ENCODE measurements at regions not wholly inside any gene's neighbourhood (a gene's known extent, or its start where the extent isn't known, plus 50 kb on each side); places are given as distances from the start of the nearest gene placed in this dataset.

GRCh38 chr12:127351481-127352010 lies 915.4 kb upstream of the TMEM132C start:
- no peak for DNase-seq (ENCODE audit: low read depth)
- H3K4me3 ChIP-seq (ENCODE audit: low read length): no peak overlapping the region
- TF ChIP-seq CTCF (IDR thresholded peaks at IDR 0.05; ENCODE audit: insufficient read depth, low read depth, low read length, missing control alignments): no peak

GRCh38 chr12:127355061-127355841 lies 911.7 kb upstream of the TMEM132C start:
- no peak for TF ChIP-seq CTCF (IDR thresholded peaks at IDR 0.05; ENCODE audit: insufficient read depth, low read depth, low read length, missing control alignments)
- no peak overlapping the region for H3K4me3 ChIP-seq (ENCODE audit: low read length)
- peak; percentile 66 for DNase-seq (ENCODE audit: low read depth)

- H3K4me3 ChIP-seq (ENCODE audit: low read length): no peak overlapping the region
- TF ChIP-seq CTCF (IDR thresholded peaks at IDR 0.05; ENCODE audit: insufficient read depth, low read depth, low read length, missing control alignments): no peak
- DNase-seq (ENCODE audit: low read depth): no peak
Measured at GRCh38 chr12:127358888-127359287, 908.1 kb upstream of the TMEM132C start.

GRCh38 chr12:127360580-127360979 lies 906.4 kb upstream of the TMEM132C start:
- no peak for DNase-seq (ENCODE audit: low read depth)
- TF ChIP-seq CTCF (IDR thresholded peaks at IDR 0.05; ENCODE audit: insufficient read depth, low read depth, low read length, missing control alignments): no peak
- no peak overlapping the region for H3K4me3 ChIP-seq (ENCODE audit: low read length)

- no peak for DNase-seq (ENCODE audit: low read depth)
- no peak overlapping the region for H3K4me3 ChIP-seq (ENCODE audit: low read length)
- TF ChIP-seq CTCF (IDR thresholded peaks at IDR 0.05; ENCODE audit: insufficient read depth, low read depth, low read length, missing control alignments): no peak
Measured at GRCh38 chr12:127362121-127362520, 904.8 kb upstream of the TMEM132C start.

GRCh38 chr12:127363392-127363791 lies 903.6 kb upstream of the TMEM132C start:
- no peak overlapping the region for H3K4me3 ChIP-seq (ENCODE audit: low read length)
- DNase-seq (ENCODE audit: low read depth): peak; percentile 24
- peak; percentile 27 for TF ChIP-seq CTCF (IDR thresholded peaks at IDR 0.05; ENCODE audit: insufficient read depth, low read depth, low read length, missing control alignments)

GRCh38 chr12:127373559-127373958 lies 893.4 kb upstream of the TMEM132C start:
- no peak for TF ChIP-seq CTCF (IDR thresholded peaks at IDR 0.05; ENCODE audit: insufficient read depth, low read depth, low read length, missing control alignments)
- DNase-seq (ENCODE audit: low read depth): no peak
- no peak overlapping the region for H3K4me3 ChIP-seq (ENCODE audit: low read length)

All from epithelial cell of esophagus (primary cell).